IMR-90 (cell line): ENCODE measurements at regions not wholly inside any gene's neighbourhood (a gene's known extent, or its start where the extent isn't known, plus 50 kb on each side); places are given as distances from the start of the nearest gene placed in this dataset.

Experiments used
- ATAC-seq: fragments of 200-7000 bp; cut with Tn5 transposase; 2 replicates; pipeline ENCODE4 v1.9.1; 2020; ENCODE audit warnings: low read depth, mild to moderate bottlenecking, moderate library complexity
- BruUV-seq: library from RNA; stranded (reverse); fragments of 400-500 nt; replicated peaks from 2 replicates; lab custom pipeline; 2021; lab: Mats Ljungman, UMichigan
- CTCF ChIA-PET: fragments of 300-600 bp; formaldehyde crosslinking; extraction: SDS; loops from one replicate; lab custom pipeline; 2021; ENCODE audit warnings: antibody characterized with exemption; lab: Yijun Ruan, JAX
- POLR2A ChIA-PET: fragments of 300-600 bp; sonication (Branson Sonifier 250); formaldehyde crosslinking; loops from one replicate; lab custom pipeline; 2022; ENCODE audit warnings: antibody characterized with exemption; ENCODE audit not compliant: unreplicated experiment; lab: Charles Lee
- DNase-seq: peaks from one replicate; pipeline ENCODE4 v3.0.0; 2013
- H2AFZ ChIP-seq: replicated peaks from 2 replicates; pipeline ENCODE3; 2013; ENCODE audit warnings: low read length, mild to moderate bottlenecking; ENCODE audit not compliant: poor library complexity
- H2AK5ac ChIP-seq: 2 replicates; pipeline ENCODE4 v1.6.1; 2013; ENCODE audit warnings: low read depth, low read length, inconsistent platforms
- H2AK9ac ChIP-seq: replicated peaks from 2 replicates; pipeline ENCODE3; 2013; ENCODE audit warnings: mild to moderate bottlenecking, low read depth, low read length, moderate library complexity; ENCODE audit not compliant: poor library complexity
- H2BK120ac ChIP-seq: 2 replicates; pipeline ENCODE4 v1.6.1; 2013; ENCODE audit warnings: low read depth, low read length, inconsistent platforms
- H2BK15ac ChIP-seq: 3 replicates; pipeline ENCODE4 v1.6.1; 2013; ENCODE audit warnings: low read depth, low read length, inconsistent platforms
- H2BK20ac ChIP-seq: 2 replicates; pipeline ENCODE4 v1.6.1; 2013; ENCODE audit warnings: low read depth, mild to moderate bottlenecking, inconsistent platforms, low read length, moderate library complexity
- H2BK5ac ChIP-seq: 2 replicates; pipeline ENCODE4 v1.6.1; 2013; ENCODE audit warnings: mild to moderate bottlenecking, low read depth, low read length, inconsistent platforms; ENCODE audit not compliant: poor library complexity, severe bottlenecking
- H3K14ac ChIP-seq: replicated peaks from 2 replicates; pipeline ENCODE4 v1.6.1; 2013; ENCODE audit warnings: low read depth, low read length, inconsistent platforms
- H3K18ac ChIP-seq: 2 replicates; pipeline ENCODE4 v1.6.1; 2013; ENCODE audit warnings: low read depth, low read length, control low read depth
- H3K23ac ChIP-seq: 2 replicates; pipeline ENCODE4 v1.6.1; 2013; ENCODE audit warnings: low read depth, low read length, inconsistent platforms
- H3K27ac ChIP-seq: 2 replicates; pipeline ENCODE4 v1.5.1; 2013; ENCODE audit warnings: mild to moderate bottlenecking, control low read depth, low read length; ENCODE audit not compliant: insufficient read depth
- H3K27me3 ChIP-seq: 2 replicates; pipeline ENCODE4 v1.6.1; 2013; ENCODE audit warnings: low read length; ENCODE audit not compliant: control insufficient read depth, insufficient read depth
- H3K36me3 ChIP-seq: 2 replicates; pipeline ENCODE4 v1.6.1; 2013; ENCODE audit warnings: low read length, mixed read lengths; ENCODE audit not compliant: control insufficient read depth, insufficient read depth
- H3K4ac ChIP-seq: 2 replicates; pipeline ENCODE4 v1.6.1; 2013; ENCODE audit warnings: low read depth, low read length, inconsistent platforms
- H3K4me1 ChIP-seq: 2 replicates; pipeline ENCODE4 v1.6.1; 2013; ENCODE audit warnings: low read length, mixed read lengths; ENCODE audit not compliant: control insufficient read depth, insufficient read depth
- H3K4me2 ChIP-seq: 2 replicates; pipeline ENCODE4 v1.6.1; 2013; ENCODE audit warnings: low read depth, mild to moderate bottlenecking, control low read depth, low read length, moderate library complexity
- H3K4me3 ChIP-seq: 2 replicates; pipeline ENCODE4 v1.5.1; 2013; ENCODE audit warnings: low read depth, mild to moderate bottlenecking, control low read depth, low read length, moderate library complexity; ENCODE audit not compliant: insufficient read depth
- H3K56ac ChIP-seq: 2 replicates; pipeline ENCODE4 v1.6.1; 2013; ENCODE audit warnings: low read length, inconsistent platforms; ENCODE audit not compliant: insufficient read depth; ENCODE audit errors: extremely low read depth
- H3K79me1 ChIP-seq, 2 experiments: 2 replicates each; pipeline ENCODE4 v1.6.1; 2013; ENCODE audit warnings: low read length in 2 of 2, inconsistent platforms in 1 of 2, low read depth in 1 of 2
- H3K9ac ChIP-seq: 2 replicates; pipeline ENCODE4 v1.6.1; 2013; ENCODE audit warnings: low read depth, low read length, control low read depth
- H3K9me1 ChIP-seq: 2 replicates; pipeline ENCODE4 v1.6.1; 2013; ENCODE audit warnings: low read length, inconsistent platforms; ENCODE audit not compliant: insufficient read depth
- H3K9me3 ChIP-seq: 2 replicates; pipeline ENCODE4 v1.6.1; 2013; ENCODE audit warnings: low read length; ENCODE audit not compliant: control insufficient read depth, insufficient read depth
- H4K20me1 ChIP-seq: 2 replicates; pipeline ENCODE4 v1.6.1; 2013; ENCODE audit warnings: low read length, inconsistent platforms; ENCODE audit not compliant: insufficient read depth
- H4K5ac ChIP-seq: 2 replicates; pipeline ENCODE4 v1.6.1; 2013; ENCODE audit warnings: mild to moderate bottlenecking, low read depth, low read length, control low read depth
- H4K8ac ChIP-seq, 2 experiments: 2 replicates each; pipeline ENCODE4 v1.6.1; 2013; ENCODE audit warnings: low read depth in 2 of 2, low read length in 2 of 2, control low read depth in 1 of 2, inconsistent platforms in 1 of 2
- H4K91ac ChIP-seq: 2 replicates; pipeline ENCODE4 v1.6.1; 2013; ENCODE audit warnings: low read depth, low read length, inconsistent platforms; ENCODE audit not compliant: insufficient read depth
- CEBPB ChIP-seq: IDR thresholded peaks from 2 replicates; pipeline ENCODE4 v1.6.1; 2012; ENCODE audit warnings: low read depth, low read length, improper control_type of control experiment
- MAFK ChIP-seq: IDR thresholded peaks from 2 replicates; pipeline ENCODE4 v1.6.1; 2012; ENCODE audit warnings: low read depth, low read length, improper control_type of control experiment
- MAZ ChIP-seq: IDR thresholded peaks from 2 replicates; pipeline ENCODE4 v1.6.1; 2012; ENCODE audit warnings: low read depth, mild to moderate bottlenecking, low read length, improper control_type of control experiment, moderate library complexity, borderline replicate concordance
- MXI1 ChIP-seq: IDR thresholded peaks from 2 replicates; pipeline ENCODE4 v1.6.1; 2012; ENCODE audit warnings: low read depth, mild to moderate bottlenecking, low read length, moderate library complexity, borderline replicate concordance
- NFE2L2 ChIP-seq: fragments of 150-350 bp; IDR thresholded peaks from 2 replicates; pipeline ENCODE4 v1.6.1; 2016; ENCODE audit warnings: low read depth, mild to moderate bottlenecking, low read length
- RAD21 ChIP-seq: IDR thresholded peaks from 2 replicates; pipeline ENCODE4 v1.6.1; 2012; ENCODE audit warnings: low read length, improper control_type of control experiment
- RCOR1 ChIP-seq: IDR thresholded peaks from 2 replicates; pipeline ENCODE4 v1.6.1; 2012; ENCODE audit warnings: mild to moderate bottlenecking, low read length, improper control_type of control experiment; ENCODE audit not compliant: insufficient replicate concordance
- SMC3 ChIP-seq: fragments of 150-350 bp; IDR thresholded peaks from 2 replicates; pipeline ENCODE4 v1.6.1; 2016; ENCODE audit warnings: low read depth, mild to moderate bottlenecking, antibody characterized with exemption, low read length, moderate library complexity
- WGBS, 2 experiments: methylation state at CpG; one replicate each; pipeline versions ENCODE4 v1.1.5 to v1.1.7; 2013; ENCODE audit warnings: missing lambda C conversion rate in 2 of 2; ENCODE audit not compliant: insufficient read length in 1 of 2; ENCODE audit errors: extremely low coverage in 2 of 2; 5-methylcytosine and 5-hydroxymethylcytosine counted together
- dilution Hi-C: fragments of 300-500 bp; cut with HindIII; formaldehyde crosslinking; loops from one replicate; pipeline ENCODE4 v1.14.3; 2018; ENCODE audit warnings: low sequenced_read_pairs; ENCODE audit not compliant: unreplicated experiment
- in situ Hi-C: fragments of 300-500 bp; cut with MboI; formaldehyde crosslinking; loops from 3 replicates; pipeline ENCODE4 v1.14.3; 2019; ENCODE audit warnings: low sequenced_read_pairs, inconsistent platforms, mixed read lengths
- intact Hi-C: fragments of 100-400 bp; cut with micrococcal nuclease; formaldehyde crosslinking; loops from 2 replicates; pipeline ENCODE4 v1.10.0; 2022
- TF ChIP-seq, protein P1 (sequence below): fragments of 150-350 bp; IDR thresholded peaks from 2 replicates; pipeline ENCODE4 v1.6.1; 2016; ENCODE audit warnings: low read depth, mild to moderate bottlenecking, low read length, moderate library complexity, borderline replicate concordance

DNA sequence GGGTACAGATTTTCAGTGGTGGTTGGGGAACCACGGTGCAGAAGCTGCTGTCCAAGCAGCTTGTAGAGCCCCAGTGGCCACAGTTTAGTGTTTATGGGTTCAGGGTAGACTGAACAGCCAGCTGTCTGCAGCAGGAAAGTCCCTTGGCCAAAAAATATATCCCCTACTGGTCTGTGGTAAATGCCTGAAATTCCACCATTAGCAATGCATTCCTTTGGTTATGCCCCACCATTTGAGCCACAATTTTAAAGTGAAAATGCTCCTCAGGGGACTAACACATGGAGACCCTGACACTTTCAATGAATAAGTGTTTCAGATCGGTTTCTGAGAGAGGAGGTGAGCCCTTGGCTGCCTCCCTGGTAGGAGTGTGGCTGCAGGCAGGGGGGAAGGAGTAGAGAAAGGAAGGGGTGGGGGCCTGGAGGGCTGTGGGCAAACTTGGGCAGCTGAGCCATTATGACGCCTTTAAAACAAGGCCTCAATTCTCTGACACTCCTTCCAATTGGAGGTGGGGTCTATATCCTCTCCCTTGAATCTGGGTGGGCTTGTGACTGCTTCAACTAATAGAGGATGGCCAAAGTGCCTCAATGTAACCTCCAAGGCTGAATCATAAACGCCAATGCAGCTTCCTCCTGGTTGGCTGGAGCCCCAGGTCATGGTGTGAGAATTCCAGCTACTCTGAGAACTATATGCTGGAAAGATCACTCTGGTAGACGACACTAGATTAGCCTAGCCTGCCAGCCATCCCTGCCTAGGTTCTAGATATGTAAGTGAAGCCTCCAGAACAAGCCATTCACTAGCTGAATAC lies 75.8 kb upstream of the ATP6AP2 start (continued):
- TF ChIP-seq NFE2L2, result no peak
- TF ChIP-seq CEBPB, result no peak
- TF ChIP-seq SMC3, result no peak
- no peak for TF ChIP-seq RAD21
- TF ChIP-seq MAZ, result no peak
- TF ChIP-seq MAFK, result no peak
- TF ChIP-seq MXI1, result no peak

DNA sequence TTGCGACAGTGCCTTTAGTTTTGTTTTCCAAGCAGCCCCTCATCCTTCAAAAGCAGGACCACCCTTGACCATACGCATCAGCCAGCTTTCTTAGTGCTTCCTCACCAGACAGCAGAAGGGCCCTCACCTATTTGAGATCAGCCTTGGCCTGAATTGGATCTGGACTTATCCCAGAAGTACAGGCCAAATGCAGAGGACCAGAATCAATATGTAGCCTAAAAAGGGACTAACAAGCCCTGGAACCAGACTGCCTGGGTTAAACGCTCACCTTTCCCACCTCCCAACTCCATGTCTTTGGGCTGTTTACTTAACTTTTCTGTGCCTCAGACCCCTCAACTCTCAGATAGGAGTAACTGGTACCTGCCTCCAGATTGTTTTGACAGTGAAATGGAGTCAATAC lies 77.7 kb upstream of the ATP6AP2 start:
- CTCF ChIA-PET, result no interaction called here
- in situ Hi-C loops, result no loop called here
- WGBS, 2 experiments, result 85% methylated on average over 2 of the region's 3 CpGs; no CpG with 5 or more reads in 1 of the 2 experiments
- Histone ChIP-seq H3K56ac (no peak overlapping the region), H3K9me1 (no peaks in the 10 kb centered on the region), H3K23ac (no peak overlapping the region), H3K18ac (no peak overlapping the region), H2BK15ac (no peak overlapping the region), H3K9ac (no peak overlapping the region), H3K27me3 (peaks cover 13% of the 10 kb centered on the region), H2BK5ac (no peak overlapping the region), H3K36me3 (no peaks in the 10 kb centered on the region), H3K4me1 (0 out of 2 replicates have a peak, but pooled peaks cover 1% of the 10 kb centered on the region), H3K4ac (no peak overlapping the region), H4K5ac (no peak overlapping the region), H3K4me3 (no peak overlapping the region), H3K4me2 (no peak overlapping the region), H4K20me1 (no peaks in the 10 kb centered on the region), H3K79me1 (no peaks in the 10 kb centered on the region), H2AFZ (no peak overlapping the region), H2BK20ac (no peak overlapping the region), H2AK5ac (no peak overlapping the region), H3K27ac (no peak overlapping the region), H4K91ac (no peak overlapping the region), H3K9me3 (no peaks in the 10 kb centered on the region), H4K8ac (no peak overlapping the region), H3K14ac (no peak overlapping the region), H2AK9ac (no peak overlapping the region), H2BK120ac (0 out of 2 replicates have a peak overlapping the region, but pooled peaks have one; percentile 21)
- no peak for DNase-seq
- dilution Hi-C loops, result no loop called here
- TF ChIP-seq, protein P1, sequence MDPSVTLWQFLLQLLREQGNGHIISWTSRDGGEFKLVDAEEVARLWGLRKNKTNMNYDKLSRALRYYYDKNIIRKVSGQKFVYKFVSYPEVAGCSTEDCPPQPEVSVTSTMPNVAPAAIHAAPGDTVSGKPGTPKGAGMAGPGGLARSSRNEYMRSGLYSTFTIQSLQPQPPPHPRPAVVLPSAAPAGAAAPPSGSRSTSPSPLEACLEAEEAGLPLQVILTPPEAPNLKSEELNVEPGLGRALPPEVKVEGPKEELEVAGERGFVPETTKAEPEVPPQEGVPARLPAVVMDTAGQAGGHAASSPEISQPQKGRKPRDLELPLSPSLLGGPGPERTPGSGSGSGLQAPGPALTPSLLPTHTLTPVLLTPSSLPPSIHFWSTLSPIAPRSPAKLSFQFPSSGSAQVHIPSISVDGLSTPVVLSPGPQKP, result no peak
- no peak for TF ChIP-seq RCOR1
- TF ChIP-seq NFE2L2, result no peak
- TF ChIP-seq SMC3, result no peak
- POLR2A ChIA-PET, result no interaction called here
- intact Hi-C loops, result no loop called here
- BruUV-seq, result no TSS peak
- ATAC-seq, result no peak
